ENCODE measurements at regions not wholly inside any gene's neighbourhood (a gene's known extent, or its start where the extent isn't known, plus 50 kb on each side); places are given as distances from the start of the nearest gene placed in this dataset.

GRCh38 chr5:145443366-145443765 is 391.8 kb downstream of the PRELID2 start:
- no peak for TF ChIP-seq CTCF (conservative IDR thresholded peaks at IDR 0.05; ENCODE audit: low read depth in 2 of 2)
- TF ChIP-seq POLR2AphosphoS5 (IDR thresholded peaks at IDR 0.05; ENCODE audit: low read depth) = no peak
- TF ChIP-seq REST (IDR thresholded peaks at IDR 0.05; ENCODE audit: unreplicated experiment) = no peak
- TF ChIP-seq EZH2phosphoT487 (IDR thresholded peaks at IDR 0.05; ENCODE audit: unreplicated experiment) = no peak
- TF ChIP-seq JUNB (IDR thresholded peaks at IDR 0.05; ENCODE audit: unreplicated experiment) = no peak
- TF ChIP-seq EZH2 (IDR thresholded peaks at IDR 0.05; ENCODE audit: low read depth, unreplicated experiment) = no peak
- no peak for TF ChIP-seq CREB1 (CRISPR knock-in tag; IDR thresholded peaks at IDR 0.05; ENCODE audit: low read depth)

Measured in GM23338 (cell line).